ENCODE measurements at regions not wholly inside any gene's neighbourhood (a gene's known extent, or its start where the extent isn't known, plus 50 kb on each side); places are given as distances from the start of the nearest gene placed in this dataset.

DNA sequence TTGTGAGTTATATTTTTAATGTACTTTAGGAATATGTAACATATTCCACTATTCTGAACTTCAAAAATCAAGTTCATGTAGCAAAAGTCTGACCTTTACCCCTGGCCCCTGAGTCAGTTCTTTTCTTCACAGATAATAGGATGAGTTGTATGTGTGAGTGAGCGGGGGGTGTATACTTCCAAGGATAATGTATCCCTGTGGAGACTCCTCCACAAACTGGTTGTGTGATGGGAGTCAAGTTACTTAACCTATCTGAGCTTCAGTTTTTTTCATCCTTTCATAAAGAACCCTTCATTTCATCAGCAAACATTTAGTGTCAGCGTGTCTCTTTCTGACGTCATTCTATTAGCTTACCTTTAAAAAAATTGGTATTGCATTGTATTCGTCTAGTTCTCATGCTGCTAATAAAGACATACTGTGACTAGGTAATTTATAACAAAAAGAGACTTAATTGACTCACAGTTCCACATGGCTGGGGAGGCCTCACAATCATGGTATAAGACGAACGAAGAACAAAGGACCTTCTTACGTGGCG is 288.1 kb upstream of the GPC6 start:
- H3K4me3 ChIP-seq (ENCODE audit: low read depth, low read length), result no peak overlapping the region
- no peak for DNase-seq (ENCODE audit: low read depth)
- TF ChIP-seq, protein P1, sequence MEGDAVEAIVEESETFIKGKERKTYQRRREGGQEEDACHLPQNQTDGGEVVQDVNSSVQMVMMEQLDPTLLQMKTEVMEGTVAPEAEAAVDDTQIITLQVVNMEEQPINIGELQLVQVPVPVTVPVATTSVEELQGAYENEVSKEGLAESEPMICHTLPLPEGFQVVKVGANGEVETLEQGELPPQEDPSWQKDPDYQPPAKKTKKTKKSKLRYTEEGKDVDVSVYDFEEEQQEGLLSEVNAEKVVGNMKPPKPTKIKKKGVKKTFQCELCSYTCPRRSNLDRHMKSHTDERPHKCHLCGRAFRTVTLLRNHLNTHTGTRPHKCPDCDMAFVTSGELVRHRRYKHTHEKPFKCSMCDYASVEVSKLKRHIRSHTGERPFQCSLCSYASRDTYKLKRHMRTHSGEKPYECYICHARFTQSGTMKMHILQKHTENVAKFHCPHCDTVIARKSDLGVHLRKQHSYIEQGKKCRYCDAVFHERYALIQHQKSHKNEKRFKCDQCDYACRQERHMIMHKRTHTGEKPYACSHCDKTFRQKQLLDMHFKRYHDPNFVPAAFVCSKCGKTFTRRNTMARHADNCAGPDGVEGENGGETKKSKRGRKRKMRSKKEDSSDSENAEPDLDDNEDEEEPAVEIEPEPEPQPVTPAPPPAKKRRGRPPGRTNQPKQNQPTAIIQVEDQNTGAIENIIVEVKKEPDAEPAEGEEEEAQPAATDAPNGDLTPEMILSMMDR (IDR thresholded peaks at IDR 0.05; ENCODE audit: insufficient read depth, low read depth, low read length), result no peak

DNA sequence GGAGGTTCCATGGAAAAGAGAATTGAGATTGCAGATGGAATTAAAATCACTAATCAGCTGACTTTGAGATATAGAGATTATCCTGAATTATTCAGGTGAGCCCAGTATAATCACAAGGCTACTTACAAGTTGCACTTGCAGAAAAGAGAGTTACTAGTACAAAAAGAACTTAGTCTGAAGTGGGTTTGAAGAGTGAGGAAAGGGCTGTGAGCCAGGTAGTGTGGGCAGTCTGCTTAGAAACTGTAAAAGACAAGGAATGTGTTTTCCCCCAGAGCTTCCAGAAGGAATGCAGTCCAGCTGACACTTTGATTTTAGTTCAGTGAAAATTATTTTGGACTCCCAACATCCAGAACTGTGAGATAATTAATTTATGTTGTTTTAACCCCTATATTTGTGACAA is 285.4 kb upstream of the GPC6 start:
- TF ChIP-seq, protein P1 (IDR thresholded peaks at IDR 0.05; ENCODE audit: insufficient read depth, low read depth, low read length), result no peak
- no peak for DNase-seq (ENCODE audit: low read depth)
- H3K4me3 ChIP-seq (ENCODE audit: low read depth, low read length), result no peak overlapping the region

DNA sequence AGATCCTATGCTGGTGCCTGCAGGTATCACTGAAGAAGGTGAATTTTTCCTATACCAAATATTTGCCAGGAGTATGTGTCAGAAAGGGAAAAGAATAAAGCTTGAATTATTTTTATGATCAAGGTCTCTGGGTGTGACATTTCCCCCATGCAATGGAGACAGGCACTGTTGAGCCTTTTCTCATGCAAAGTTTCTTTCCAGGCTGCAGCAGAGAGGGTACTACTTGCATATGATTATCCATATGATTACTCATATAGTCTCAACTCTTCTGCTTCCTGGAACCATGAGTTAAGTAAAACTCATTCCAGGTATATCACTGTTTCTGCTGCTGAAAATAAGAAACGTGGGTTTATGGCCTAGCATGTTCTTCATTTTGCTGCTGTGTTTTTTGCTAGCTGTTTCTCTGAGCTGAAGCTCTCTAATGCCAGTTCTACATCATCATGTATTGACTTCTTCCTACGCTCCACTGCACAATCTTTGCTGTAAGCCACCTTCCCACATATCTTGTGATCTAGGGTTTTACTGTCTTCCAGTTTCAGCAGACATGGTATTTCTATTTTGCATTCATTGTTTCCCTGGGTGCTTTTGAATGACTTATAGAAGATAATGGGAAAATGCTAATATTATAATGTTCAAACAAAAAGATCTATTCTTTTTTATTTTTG is 278.7 kb upstream of the GPC6 start:
- no peak overlapping the region for H3K4me3 ChIP-seq (ENCODE audit: low read depth, low read length)
- TF ChIP-seq, protein P1 (IDR thresholded peaks at IDR 0.05; ENCODE audit: insufficient read depth, low read depth, low read length), result no peak
- no peak for DNase-seq (ENCODE audit: low read depth)

DNA sequence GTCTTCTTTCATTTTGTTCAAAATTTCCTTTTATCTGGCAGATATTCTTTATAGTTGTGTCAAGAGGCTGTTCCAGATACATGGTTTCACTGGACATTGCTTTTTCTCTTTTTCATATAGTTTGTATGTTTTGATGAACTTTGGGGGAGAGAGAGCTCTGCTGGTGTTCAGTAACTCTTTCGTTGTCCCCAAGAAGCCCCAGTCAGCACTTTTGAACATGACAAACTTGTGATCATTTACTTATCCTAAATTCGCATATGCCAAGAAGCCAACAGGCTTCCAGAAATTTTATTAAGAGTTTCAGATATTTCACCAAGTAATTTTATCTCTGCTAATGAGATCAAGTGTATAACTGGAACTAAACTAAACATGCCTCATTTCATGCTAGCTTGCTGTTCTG is 275.8 kb upstream of the GPC6 start:
- TF ChIP-seq, protein P1 (IDR thresholded peaks at IDR 0.05; ENCODE audit: insufficient read depth, low read depth, low read length), result no peak
- no peak overlapping the region for H3K4me3 ChIP-seq (ENCODE audit: low read depth, low read length)
- no peak for DNase-seq (ENCODE audit: low read depth)

DNA sequence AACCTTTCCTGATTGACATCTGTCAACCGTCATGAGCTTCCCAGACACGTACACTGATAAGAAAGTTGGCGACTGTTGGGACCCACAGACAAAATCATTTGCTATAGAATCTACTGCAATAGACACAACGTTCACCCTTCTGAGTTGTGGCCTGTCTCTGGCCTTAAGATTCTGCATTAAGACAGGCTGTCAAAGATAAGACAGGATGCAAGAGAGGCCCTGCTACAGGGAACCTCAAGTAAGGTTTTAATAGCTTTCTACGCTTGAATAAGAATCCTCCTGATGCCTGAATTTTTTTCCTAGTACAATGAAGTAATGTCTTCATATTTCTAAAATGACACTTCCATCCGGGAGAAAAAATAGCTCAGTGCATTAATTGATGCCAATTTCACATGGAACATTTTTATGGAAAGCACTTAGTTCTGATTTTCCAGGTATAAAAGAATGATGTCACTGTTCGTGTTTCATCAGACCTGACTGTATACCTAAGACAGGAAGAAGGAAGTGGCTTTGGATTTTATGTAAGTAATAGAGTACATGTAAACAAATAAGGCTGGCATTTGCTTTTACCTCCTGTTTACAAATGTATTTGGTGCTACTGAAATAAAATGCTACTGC is 275.2 kb upstream of the GPC6 start:
- DNase-seq (ENCODE audit: low read depth), result no peak
- H3K4me3 ChIP-seq (ENCODE audit: low read depth, low read length), result no peak overlapping the region
- TF ChIP-seq, protein P1 (IDR thresholded peaks at IDR 0.05; ENCODE audit: insufficient read depth, low read depth, low read length), result no peak

DNA sequence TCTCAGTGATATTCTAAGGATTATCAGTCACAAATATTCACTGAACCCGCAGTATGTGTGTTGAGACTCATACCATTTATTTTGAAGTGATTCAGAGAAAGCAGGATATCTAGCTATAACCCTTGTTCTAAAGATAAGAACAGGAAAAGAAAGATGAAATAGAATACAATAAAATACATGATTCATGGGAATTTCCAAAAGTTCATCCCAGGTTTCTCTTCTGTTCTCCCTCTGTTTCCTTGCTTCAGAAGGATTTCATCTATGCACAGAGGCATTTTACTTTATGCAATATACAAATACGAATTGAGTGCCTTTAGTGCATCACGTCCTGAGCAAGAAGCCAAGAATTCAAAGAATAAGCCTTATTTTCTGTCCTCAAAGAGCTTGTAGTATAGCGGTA is 274.4 kb upstream of the GPC6 start:
- TF ChIP-seq, protein P1 (IDR thresholded peaks at IDR 0.05; ENCODE audit: insufficient read depth, low read depth, low read length), result no peak
- peak; percentile 20 for DNase-seq (ENCODE audit: low read depth)
- H3K4me3 ChIP-seq (ENCODE audit: low read depth, low read length), result no peak overlapping the region

Data from fibroblast of villous mesenchyme (primary cell).